ENCODE measurements at regions not wholly inside any gene's neighbourhood (a gene's known extent, or its start where the extent isn't known, plus 50 kb on each side); places are given as distances from the start of the nearest gene placed in this dataset.

GRCh38 chr16:8120001-8120400 is 470.3 kb downstream of the TMEM114 start:
- ATAC-seq = no peak
- H3K9me3 ChIP-seq (ENCODE audit: control insufficient read depth in 1 of 2, insufficient read depth in 1 of 2, low read depth in 1 of 2, low read length in 2 of 2) = peaks cover 5 to 24% of the 10 kb centered on the region in 2 experiments; a peak in 2 of 4 replicates
- H3K27ac ChIP-seq (ENCODE audit: low read depth, low read length) = no peak overlapping the region
- no peaks in the 10 kb centered on the region for H4K20me1 ChIP-seq (ENCODE audit: insufficient read depth)
- H3K27me3 ChIP-seq (ENCODE audit: insufficient read depth, low read length) = no peaks in the 10 kb centered on the region
- intact Hi-C loops (cut with micrococcal nuclease) = no loop called here
- no peak overlapping the region for H2AFZ ChIP-seq (ENCODE audit: low read depth, low read length, poor library complexity, severe bottlenecking)
- RAD21 ChIA-PET (ENCODE audit: low non-redundant PET in 1 of 2, low total read pairs in 2 of 2, uncharacterized antibody in 2 of 2, unreplicated experiment in 2 of 2) = no interaction called here
- POLR2A ChIA-PET = no interaction called here
- no peaks in the 10 kb centered on the region for H3K79me2 ChIP-seq (ENCODE audit: insufficient read depth, low read length)
- CTCF ChIA-PET = no interaction called here
- no peaks in the 10 kb centered on the region for H3K4me1 ChIP-seq (ENCODE audit: control insufficient read depth in 1 of 2, insufficient read depth in 2 of 2, low read length in 2 of 2)
- no peak for TF ChIP-seq YY1 (IDR thresholded peaks at IDR 0.05; ENCODE audit: extremely low read depth, insufficient replicate concordance, low read depth, low read length)
- no peak for TF ChIP-seq ZNF274 (IDR thresholded peaks at IDR 0.05; ENCODE audit: low read depth, low read length)
- TF ChIP-seq EZH2phosphoT487 (IDR thresholded peaks at IDR 0.05; ENCODE audit: borderline replicate concordance) = no peak
- TF ChIP-seq TCF7L2 (IDR thresholded peaks at IDR 0.05; ENCODE audit: borderline replicate concordance, extremely low read depth, insufficient read depth, insufficient read length) = no peak
- no peak for TF ChIP-seq RAD21 (IDR thresholded peaks at IDR 0.05; ENCODE audit: low read depth)
- no peak for TF ChIP-seq CEBPB (IDR thresholded peaks at IDR 0.05; ENCODE audit: low read depth)
- TF ChIP-seq CBX3 (IDR thresholded peaks at IDR 0.05; ENCODE audit: low read depth) = no peak
- no peak for TF ChIP-seq ATF3 (IDR thresholded peaks at IDR 0.05)
- no peak for TF ChIP-seq EZH2 (IDR thresholded peaks at IDR 0.05)
- TF ChIP-seq SIN3A (IDR thresholded peaks at IDR 0.05; ENCODE audit: low read depth) = no peak
- TF ChIP-seq FOSL1 (IDR thresholded peaks at IDR 0.05; ENCODE audit: low read depth) = no peak
- no peak for TF ChIP-seq ELF1 (IDR thresholded peaks at IDR 0.05; ENCODE audit: borderline replicate concordance, low read depth)
- no peak for TF ChIP-seq ZBTB33 (IDR thresholded peaks at IDR 0.05; ENCODE audit: extremely low read depth, insufficient replicate concordance, low read length)
- no peak for TF ChIP-seq CTCF (IDR thresholded peaks at IDR 0.05 in 2 of 3, conservative IDR thresholded peaks at IDR 0.05 in 1 of 3; ENCODE audit: borderline replicate concordance in 1 of 3, insufficient read depth in 1 of 3, low read depth in 2 of 3, low read length in 2 of 3)
- no peak for TF ChIP-seq POLR2AphosphoS5 (IDR thresholded peaks at IDR 0.05; ENCODE audit: low read depth, low read length)
- H3K36me3 ChIP-seq (ENCODE audit: control insufficient read depth in 1 of 2, insufficient read depth in 2 of 2, low read length in 2 of 2) = no peaks in the 10 kb centered on the region
- H3K9me2 ChIP-seq (ENCODE audit: insufficient read depth) = no peaks in the 10 kb centered on the region
- no peak for DNase-seq (ENCODE audit: low read depth, low spot score)
- H3K9ac ChIP-seq (ENCODE audit: low read length) = no peak overlapping the region
- no TSS peak for BruUV-seq (replicated peaks)
- no peak overlapping the region for H3K4me2 ChIP-seq (ENCODE audit: low read length)
- no peak overlapping the region for H3K4me3 ChIP-seq (replicated peaks in 1 of 2; ENCODE audit: low read depth in 1 of 2, low read length in 2 of 2)

All from HCT116 (cell line).